Astrocyte (in vitro differentiated cells and primary cell): ENCODE measurements at regions not wholly inside any gene's neighbourhood (a gene's known extent, or its start where the extent isn't known, plus 50 kb on each side); places are given as distances from the start of the nearest gene placed in this dataset.

ENCODE experiments used
- DNase-seq: peaks from one replicate; pipeline ENCODE4 v3.0.0-alpha.2; 2010; ENCODE audit warnings: low read depth
- FAIRE-seq: peaks from 2 replicates; lab custom pipeline; 2011; peaks lifted over from hg19 to GRCh38; lab: Jason Lieb, UNC
- H2AFZ ChIP-seq: 2 replicates; pipeline ENCODE4 v1.6.0; 2012; ENCODE audit warnings: low read depth, low read length, inconsistent platforms
- H3K27ac ChIP-seq: 2 replicates; pipeline ENCODE4 v1.5.1; 2011; ENCODE audit warnings: low read depth, low read length, inconsistent platforms
- H3K27me3 ChIP-seq: 2 replicates; pipeline ENCODE4 v1.6.0; 2011; ENCODE audit warnings: low read length, inconsistent platforms; ENCODE audit not compliant: insufficient read depth
- H3K36me3 ChIP-seq: 2 replicates; pipeline ENCODE4 v1.5.1; 2011; ENCODE audit warnings: low read length, inconsistent platforms; ENCODE audit not compliant: insufficient read depth
- H3K4me1 ChIP-seq: 2 replicates; pipeline ENCODE4 v1.5.1; 2011; ENCODE audit warnings: low read length, inconsistent platforms; ENCODE audit not compliant: insufficient read depth
- H3K4me2 ChIP-seq: 2 replicates; pipeline ENCODE4 v1.6.0; 2012; ENCODE audit warnings: low read length, inconsistent platforms
- H3K4me3 ChIP-seq: 2 replicates; pipeline ENCODE4 v1.5.1; 2011; ENCODE audit warnings: low read depth, mild to moderate bottlenecking, low read length, inconsistent platforms; ENCODE audit not compliant: insufficient read depth
- H3K79me2 ChIP-seq: 2 replicates; pipeline ENCODE4 v1.6.0; 2012; ENCODE audit warnings: mild to moderate bottlenecking, low read length, inconsistent platforms; ENCODE audit not compliant: insufficient read depth
- H3K9ac ChIP-seq: 2 replicates; pipeline ENCODE4 v1.6.0; 2012; ENCODE audit warnings: mild to moderate bottlenecking, low read length, inconsistent platforms
- H3K9me3 ChIP-seq: 2 replicates; pipeline ENCODE4 v1.5.1; 2012; ENCODE audit warnings: low read depth, mild to moderate bottlenecking, low read length, inconsistent platforms; ENCODE audit not compliant: insufficient read depth
- H4K20me1 ChIP-seq: 2 replicates; pipeline ENCODE4 v1.6.0; 2012; ENCODE audit warnings: low read length, inconsistent platforms; ENCODE audit not compliant: insufficient read depth
- H3K27ac Mint-ChIP-seq: one replicate; pipeline ENCODE4 v1.8.0; 2021; ENCODE audit warnings: mild to moderate bottlenecking, mixed read lengths; ENCODE audit not compliant: unreplicated experiment
- H3K27me3 Mint-ChIP-seq: one replicate; pipeline ENCODE4 v1.8.0; 2021; ENCODE audit warnings: low read depth, mixed read lengths; ENCODE audit not compliant: unreplicated experiment
- H3K36me3 Mint-ChIP-seq: one replicate; pipeline ENCODE4 v1.8.0; 2021; ENCODE audit warnings: low read depth, mixed read lengths; ENCODE audit not compliant: unreplicated experiment
- H3K4me1 Mint-ChIP-seq: one replicate; pipeline ENCODE4 v1.8.0; 2021; ENCODE audit warnings: low read depth, mixed read lengths; ENCODE audit not compliant: unreplicated experiment
- H3K4me3 Mint-ChIP-seq: one replicate; pipeline ENCODE4 v1.8.0; 2021; ENCODE audit warnings: mild to moderate bottlenecking, moderate library complexity, mixed read lengths; ENCODE audit not compliant: unreplicated experiment
- H3K9me3 Mint-ChIP-seq: one replicate; pipeline ENCODE4 v1.8.0; 2021; ENCODE audit warnings: mild to moderate bottlenecking, mixed read lengths; ENCODE audit not compliant: unreplicated experiment
- CTCF ChIP-seq: IDR thresholded peaks from 2 replicates; pipeline ENCODE4 v1.5.1; 2011; ENCODE audit warnings: low read depth, mild to moderate bottlenecking, inconsistent platforms, low read length, moderate library complexity; ENCODE audit not compliant: insufficient read depth
- EZH2 ChIP-seq: IDR thresholded peaks from 2 replicates; pipeline ENCODE4 v1.6.1; 2012; ENCODE audit warnings: mild to moderate bottlenecking, low read length, inconsistent platforms; ENCODE audit not compliant: insufficient read depth

GRCh38 chr2:129737660-129738527 lies 241.6 kb upstream of the RAB6C start:
- Histone ChIP-seq H3K27ac (no peak overlapping the region), H2AFZ (no peak overlapping the region), H3K27me3 (no peaks in the 10 kb centered on the region), H3K4me3 (no peak overlapping the region), H3K9me3 (peaks cover 11% of the 10 kb centered on the region), H3K79me2 (no peaks in the 10 kb centered on the region), H3K36me3 (no peaks in the 10 kb centered on the region), H3K4me2 (no peak overlapping the region), H3K9ac (no peak overlapping the region), H3K4me1 (no peaks in the 10 kb centered on the region), H4K20me1 (no peaks in the 10 kb centered on the region)
- Mint-ChIP-seq H3K27ac (no peak overlapping the region), H3K4me1 (no peaks in the 10 kb centered on the region), H3K9me3 (peaks cover 2% of the 10 kb centered on the region), H3K36me3 (no peaks in the 10 kb centered on the region), H3K27me3 (peaks cover 32% of the 10 kb centered on the region), H3K4me3 (no peak overlapping the region)
- DNase-seq (no peak), FAIRE-seq (no peak)
- TF ChIP-seq EZH2: no peak

DNA sequence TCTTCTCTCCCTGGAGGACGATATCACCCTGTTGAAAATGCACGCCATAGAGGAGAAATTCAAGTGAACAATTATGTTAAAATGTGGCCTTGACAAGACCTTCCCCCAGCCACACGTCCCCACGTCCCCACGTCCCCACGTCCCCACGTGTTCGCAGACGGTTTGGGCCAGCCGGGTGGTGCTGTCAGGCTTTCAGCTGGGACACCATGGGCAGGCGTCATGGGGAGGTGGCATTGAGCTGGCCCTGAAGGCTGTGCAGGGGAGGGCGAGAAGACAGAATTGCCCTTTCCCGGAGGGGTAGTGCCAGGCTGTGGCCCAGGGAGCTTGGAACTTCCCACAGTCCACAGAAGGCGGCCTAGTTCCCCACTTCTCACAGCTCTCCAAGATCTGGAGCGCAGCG lies 240.7 kb upstream of the RAB6C start:
- Histone ChIP-seq H2AFZ (no peak overlapping the region), H3K79me2 (no peaks in the 10 kb centered on the region), H3K4me1 (no peaks in the 10 kb centered on the region), H3K4me3 (no peak overlapping the region), H3K4me2 (no peak overlapping the region), H3K9me3 (peaks cover 11% of the 10 kb centered on the region), H3K9ac (no peak overlapping the region), H3K27ac (no peak overlapping the region), H3K27me3 (no peaks in the 10 kb centered on the region), H3K36me3 (no peaks in the 10 kb centered on the region), H4K20me1 (no peaks in the 10 kb centered on the region)
- peaks cover 32% of the 10 kb centered on the region for H3K27me3 Mint-ChIP-seq
- no peak overlapping the region for H3K4me3 Mint-ChIP-seq
- H3K4me1 Mint-ChIP-seq: no peaks in the 10 kb centered on the region
- TF ChIP-seq CTCF (no peak), EZH2 (no peak)
- FAIRE-seq (no peak), DNase-seq (no peak)
- peaks cover 2% of the 10 kb centered on the region for H3K9me3 Mint-ChIP-seq
- H3K27ac Mint-ChIP-seq: no peak overlapping the region
- no peaks in the 10 kb centered on the region for H3K36me3 Mint-ChIP-seq

DNA sequence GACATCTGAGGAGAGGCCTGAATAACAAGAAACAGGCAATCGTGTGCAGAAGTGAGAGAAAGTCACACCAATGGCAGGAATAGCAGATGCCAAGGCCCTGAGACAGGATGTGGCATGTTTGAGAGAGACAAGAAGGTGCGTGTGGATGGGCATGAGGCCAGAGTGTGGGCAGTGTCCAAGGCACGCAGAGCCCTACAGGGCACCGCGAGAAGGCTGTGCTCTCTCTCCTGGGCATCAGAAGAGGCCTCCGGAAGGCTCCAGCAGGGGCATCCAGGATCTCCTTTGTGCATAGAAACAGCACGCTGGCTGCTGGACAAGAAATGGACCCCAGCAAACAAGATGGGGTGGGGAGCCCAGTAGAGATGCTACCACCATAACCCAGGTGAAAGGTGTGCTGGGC lies 239.0 kb upstream of the RAB6C start:
- Mint-ChIP-seq H3K9me3 (peaks cover 3% of the 10 kb centered on the region), H3K4me3 (no peak overlapping the region), H3K27ac (no peak overlapping the region), H3K4me1 (no peaks in the 10 kb centered on the region), H3K27me3 (peaks cover 32% of the 10 kb centered on the region), H3K36me3 (no peaks in the 10 kb centered on the region)
- FAIRE-seq: no peak
- TF ChIP-seq EZH2 (no peak), CTCF (no peak)
- H3K27ac ChIP-seq: no peak overlapping the region
- DNase-seq: no peak
- no peaks in the 10 kb centered on the region for H3K36me3 ChIP-seq
- no peak overlapping the region for H3K9ac ChIP-seq
- no peaks in the 10 kb centered on the region for H3K4me1 ChIP-seq
- H4K20me1 ChIP-seq: no peaks in the 10 kb centered on the region
- no peak overlapping the region for H3K4me2 ChIP-seq
- no peak overlapping the region for H3K4me3 ChIP-seq
- H3K9me3 ChIP-seq: peaks cover 6% of the 10 kb centered on the region
- H3K27me3 ChIP-seq: no peaks in the 10 kb centered on the region
- H2AFZ ChIP-seq: no peak overlapping the region
- no peaks in the 10 kb centered on the region for H3K79me2 ChIP-seq
